Endothelial cell (in vitro differentiated cells): ENCODE measurements at regions not wholly inside any gene's neighbourhood (a gene's known extent, or its start where the extent isn't known, plus 50 kb on each side); places are given as distances from the start of the nearest gene placed in this dataset.

Experiments used
- DNase-seq: peaks from one replicate; pipeline ENCODE4 v3.0.0; 2021; ENCODE audit warnings: low spot score
- H3K27ac Mint-ChIP-seq: one replicate; pipeline ENCODE4 v1.8.0; 2021; ENCODE audit warnings: mixed read lengths, inconsistent platforms; ENCODE audit not compliant: unreplicated experiment
- H3K27me3 Mint-ChIP-seq: one replicate; pipeline ENCODE4 v1.8.0; 2021; ENCODE audit warnings: mild to moderate bottlenecking, moderate library complexity, mixed read lengths, inconsistent platforms; ENCODE audit not compliant: unreplicated experiment
- H3K36me3 Mint-ChIP-seq: one replicate; pipeline ENCODE4 v1.8.0; 2021; ENCODE audit warnings: mild to moderate bottlenecking, low read depth, mixed read lengths, inconsistent platforms; ENCODE audit not compliant: unreplicated experiment
- H3K4me1 Mint-ChIP-seq: one replicate; pipeline ENCODE4 v1.8.0; 2021; ENCODE audit warnings: mild to moderate bottlenecking, mixed read lengths, inconsistent platforms; ENCODE audit not compliant: unreplicated experiment
- H3K4me3 Mint-ChIP-seq: one replicate; pipeline ENCODE4 v1.8.0; 2021; ENCODE audit warnings: mild to moderate bottlenecking, mixed read lengths, inconsistent platforms; ENCODE audit not compliant: unreplicated experiment
- H3K9me3 Mint-ChIP-seq: one replicate; pipeline ENCODE4 v1.8.0; 2021; ENCODE audit warnings: mixed read lengths, inconsistent platforms; ENCODE audit not compliant: unreplicated experiment
- CTCF ChIP-seq: fragments of 200-600 bp; sonication (generic); IDR thresholded peaks from one replicate; pipeline ENCODE4 v1.5.0; 2021; ENCODE audit warnings: antibody characterized with exemption; ENCODE audit not compliant: unreplicated experiment

DNA sequence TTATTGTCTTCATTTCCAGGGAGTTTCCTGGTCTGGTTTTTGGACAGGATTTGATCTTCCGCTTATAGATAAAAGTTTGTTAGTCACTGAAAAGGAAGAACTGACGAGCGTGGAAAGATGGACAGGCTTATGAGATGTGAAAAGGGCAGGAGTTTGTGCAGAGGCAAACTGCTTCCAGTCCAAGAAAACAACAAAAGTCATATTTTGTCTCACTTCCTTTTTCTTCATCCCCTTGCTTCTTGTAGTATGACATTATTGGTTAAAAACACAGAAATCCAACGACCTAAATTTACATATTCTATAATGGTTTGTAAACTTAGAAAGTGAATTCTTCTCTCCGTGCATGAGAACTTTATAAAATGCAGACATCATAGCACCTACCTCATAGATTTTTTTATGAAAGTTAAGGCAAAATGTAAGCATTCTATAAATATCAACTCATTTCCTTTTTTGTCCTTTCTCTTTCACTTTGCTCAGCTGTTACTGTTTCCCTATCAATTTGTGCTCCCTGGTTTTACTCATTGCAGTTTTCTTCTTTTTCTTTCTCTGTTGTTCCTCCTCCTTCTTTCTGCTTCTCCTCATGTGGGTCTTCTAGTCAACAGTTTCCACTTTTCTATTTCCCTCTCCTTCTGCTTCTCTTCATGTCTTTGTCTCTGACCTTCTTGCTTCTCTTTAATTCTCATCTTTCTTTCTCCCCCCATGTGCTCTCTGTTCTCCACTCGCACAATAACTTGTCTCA lies 370.2 kb downstream of the ARL4A start:
- TF ChIP-seq CTCF: no peak
- no peak overlapping the region for H3K4me3 Mint-ChIP-seq
- H3K36me3 Mint-ChIP-seq: no peaks in the 10 kb centered on the region
- no peaks in the 10 kb centered on the region for H3K9me3 Mint-ChIP-seq
- H3K27ac Mint-ChIP-seq: no peak overlapping the region
- H3K4me1 Mint-ChIP-seq: peaks cover 18% of the 10 kb centered on the region
- H3K27me3 Mint-ChIP-seq: no peaks in the 10 kb centered on the region
- DNase-seq: no peak

GRCh38 chr7:13060173-13060572 lies 372.7 kb downstream of the ARL4A start:
- Mint-ChIP-seq H3K36me3 (no peaks in the 10 kb centered on the region), H3K4me3 (no peak overlapping the region), H3K9me3 (no peaks in the 10 kb centered on the region), H3K27me3 (no peaks in the 10 kb centered on the region), H3K27ac (no peak overlapping the region), H3K4me1 (peaks cover 18% of the 10 kb centered on the region)
- no peak for TF ChIP-seq CTCF
- no peak for DNase-seq

DNA sequence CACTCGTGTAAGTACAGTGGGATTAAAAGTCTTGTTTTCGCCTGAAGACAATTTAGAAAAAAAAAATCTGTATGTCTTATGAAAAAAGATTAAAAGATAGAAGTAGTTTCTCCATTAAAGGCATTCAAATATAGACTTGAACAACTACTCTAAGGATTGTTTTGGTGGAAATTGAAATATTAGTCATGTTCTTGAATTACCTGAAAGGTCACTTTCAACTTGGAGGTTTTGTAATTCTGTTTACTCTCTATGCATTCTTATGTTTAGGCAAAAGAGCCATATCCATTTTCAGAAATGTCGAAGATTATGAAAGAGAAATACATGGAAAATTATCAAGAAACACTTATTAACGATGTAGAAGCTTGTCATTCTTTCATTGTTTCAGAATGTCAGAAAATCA lies 373.7 kb downstream of the ARL4A start:
- DNase-seq: no peak
- no peak overlapping the region for H3K4me3 Mint-ChIP-seq
- H3K36me3 Mint-ChIP-seq: no peaks in the 10 kb centered on the region
- TF ChIP-seq CTCF: no peak
- peaks cover 9% of the 10 kb centered on the region for H3K4me1 Mint-ChIP-seq
- no peaks in the 10 kb centered on the region for H3K27me3 Mint-ChIP-seq
- no peak overlapping the region for H3K27ac Mint-ChIP-seq
- no peaks in the 10 kb centered on the region for H3K9me3 Mint-ChIP-seq

GRCh38 chr7:13062631-13063030 lies 375.2 kb downstream of the ARL4A start:
- no peak for TF ChIP-seq CTCF
- DNase-seq: no peak
- Mint-ChIP-seq H3K9me3 (no peaks in the 10 kb centered on the region), H3K4me3 (no peak overlapping the region), H3K27ac (no peak overlapping the region), H3K27me3 (no peaks in the 10 kb centered on the region), H3K4me1 (peaks cover 7% of the 10 kb centered on the region), H3K36me3 (no peaks in the 10 kb centered on the region)

DNA sequence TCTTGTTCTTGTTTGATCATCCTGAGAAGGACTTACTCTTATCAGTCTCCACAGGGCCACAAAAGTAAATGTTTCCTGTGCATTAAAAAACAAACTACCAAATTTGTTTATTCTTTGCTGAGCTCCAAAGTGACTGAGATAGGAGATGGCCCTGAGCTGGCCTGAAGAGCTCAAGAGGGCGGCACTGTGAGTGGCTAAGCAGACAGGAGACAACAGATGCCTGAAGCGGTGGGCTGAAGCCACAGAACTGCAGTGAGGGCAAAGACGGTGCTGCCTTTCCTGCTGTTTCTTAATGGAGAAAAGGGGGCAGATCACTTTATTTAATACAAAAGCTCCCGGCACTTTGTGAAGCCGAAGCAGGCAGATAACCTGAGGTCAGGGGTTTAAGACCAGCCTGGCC lies 379.6 kb downstream of the ARL4A start:
- Mint-ChIP-seq H3K27ac (no peak overlapping the region), H3K27me3 (no peaks in the 10 kb centered on the region), H3K4me1 (peaks cover 3% of the 10 kb centered on the region), H3K36me3 (no peaks in the 10 kb centered on the region), H3K4me3 (no peak overlapping the region), H3K9me3 (no peaks in the 10 kb centered on the region)
- TF ChIP-seq CTCF: no peak
- no peak for DNase-seq
